DOHH2 (cell line): ENCODE measurements at regions not wholly inside any gene's neighbourhood (a gene's known extent, or its start where the extent isn't known, plus 50 kb on each side); places are given as distances from the start of the nearest gene placed in this dataset.

Experiments used
- H3F3A ChIP-seq: fragments of 200-600 bp; sonication (generic), shearing (Covaris generic); 2 replicates; pipeline ENCODE4 v1.6.0; 2016; ENCODE audit warnings: antibody characterized with exemption, mild to moderate bottlenecking; ENCODE audit not compliant: control insufficient read depth, insufficient read depth
- H3K27ac ChIP-seq: fragments of 200-600 bp; sonication (generic); 2 replicates; pipeline ENCODE4 v1.5.1; 2014; ENCODE audit warnings: low read depth, mild to moderate bottlenecking, low read length, moderate library complexity
- H3K27me3 ChIP-seq: fragments of 200-600 bp; sonication (generic); 2 replicates; pipeline ENCODE4 v1.6.1; 2014; ENCODE audit warnings: mild to moderate bottlenecking, low read length, mixed read lengths; ENCODE audit not compliant: control insufficient read depth
- H3K36me3 ChIP-seq: fragments of 200-600 bp; sonication (generic); 2 replicates; pipeline ENCODE4 v1.6.1; 2014; ENCODE audit warnings: mild to moderate bottlenecking, low read length, moderate library complexity, mixed read lengths; ENCODE audit not compliant: control insufficient read depth
- H3K4me1 ChIP-seq: fragments of 200-600 bp; sonication (generic); 2 replicates; pipeline ENCODE4 v1.6.1; 2014; ENCODE audit warnings: mild to moderate bottlenecking, low read length, mixed read lengths; ENCODE audit not compliant: control insufficient read depth
- H3K4me2 ChIP-seq: fragments of 200-600 bp; sonication (generic); 2 replicates; pipeline ENCODE4 v1.6.0; 2014; ENCODE audit warnings: mild to moderate bottlenecking, low read length, moderate library complexity
- H3K4me3 ChIP-seq: fragments of 200-600 bp; sonication (generic); 2 replicates; pipeline ENCODE4 v1.5.1; 2014; ENCODE audit warnings: mild to moderate bottlenecking, low read length, mixed read lengths
- H3K79me2 ChIP-seq: fragments of 200-600 bp; sonication (generic); 2 replicates; pipeline ENCODE4 v1.6.1; 2014; ENCODE audit warnings: mild to moderate bottlenecking, low read length, mixed read lengths; ENCODE audit not compliant: control insufficient read depth
- H3K9me2 ChIP-seq: fragments of 200-600 bp; sonication (generic); replicated peaks from 2 replicates; pipeline ENCODE4 v1.6.1; 2014; ENCODE audit warnings: mild to moderate bottlenecking, low read length, mixed read lengths; ENCODE audit not compliant: control insufficient read depth
- H3K9me3 ChIP-seq: fragments of 200-600 bp; sonication (generic); 2 replicates; pipeline ENCODE4 v1.6.1; 2014; ENCODE audit warnings: antibody characterized with exemption, low read length, mixed read lengths; ENCODE audit not compliant: control insufficient read depth, insufficient read depth
- H4K20me1 ChIP-seq: fragments of 200-600 bp; sonication (generic); 2 replicates; pipeline ENCODE4 v1.6.0; 2014; ENCODE audit warnings: low read depth, mild to moderate bottlenecking, antibody characterized with exemption, low read length, moderate library complexity; ENCODE audit not compliant: control insufficient read depth, insufficient read depth
- EZH2phosphoT487 ChIP-seq: fragments of 200-600 bp; sonication (generic); IDR thresholded peaks from 2 replicates; pipeline ENCODE4 v1.6.1; 2017; ENCODE audit warnings: borderline replicate concordance, mild to moderate bottlenecking, antibody characterized with exemption, low read length, moderate library complexity, mixed read lengths
- TF ChIP-seq, protein P1 (sequence below): fragments of 200-600 bp; sonication (generic); IDR thresholded peaks from one replicate; pipeline ENCODE4 v1.5.1; 2014; ENCODE audit warnings: antibody characterized with exemption, mild to moderate bottlenecking, low read depth, low read length; ENCODE audit not compliant: poor library complexity, severe bottlenecking

DNA sequence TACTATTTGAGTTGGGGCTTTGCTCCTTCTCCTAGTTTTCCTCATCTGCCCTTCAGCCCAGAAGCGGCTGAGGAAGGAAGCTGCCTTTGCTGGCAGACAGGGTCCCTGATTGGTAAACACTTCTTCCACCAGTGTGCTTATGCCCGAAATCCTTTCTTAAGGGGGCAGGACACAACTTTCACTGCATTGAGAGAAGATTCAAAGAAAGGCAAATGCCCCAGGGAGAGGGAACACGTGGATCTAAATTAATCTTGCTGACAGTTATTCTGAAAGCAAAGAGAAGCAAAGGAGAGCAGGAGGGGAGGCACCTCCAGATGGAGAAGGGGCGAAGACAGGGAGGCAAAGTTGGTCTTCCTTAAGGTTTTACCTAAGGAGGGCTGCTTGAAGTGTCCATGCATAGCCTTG lies 92.1 kb upstream of the EFEMP1 start:
- Histone ChIP-seq H3K27ac (no peak overlapping the region), H3K79me2 (no peaks in the 10 kb centered on the region), H3K4me2 (no peak overlapping the region), H3K9me2 (no peaks in the 10 kb centered on the region), H4K20me1 (no peaks in the 10 kb centered on the region), H3K4me3 (no peak overlapping the region), H3K9me3 (no peaks in the 10 kb centered on the region), H3F3A (no peaks in the 10 kb centered on the region), H3K27me3 (peaks cover 14% of the 10 kb centered on the region; the same call in 1 of the 2 replicates), H3K4me1 (no peaks in the 10 kb centered on the region), H3K36me3 (no peaks in the 10 kb centered on the region)
- TF ChIP-seq, protein P1, sequence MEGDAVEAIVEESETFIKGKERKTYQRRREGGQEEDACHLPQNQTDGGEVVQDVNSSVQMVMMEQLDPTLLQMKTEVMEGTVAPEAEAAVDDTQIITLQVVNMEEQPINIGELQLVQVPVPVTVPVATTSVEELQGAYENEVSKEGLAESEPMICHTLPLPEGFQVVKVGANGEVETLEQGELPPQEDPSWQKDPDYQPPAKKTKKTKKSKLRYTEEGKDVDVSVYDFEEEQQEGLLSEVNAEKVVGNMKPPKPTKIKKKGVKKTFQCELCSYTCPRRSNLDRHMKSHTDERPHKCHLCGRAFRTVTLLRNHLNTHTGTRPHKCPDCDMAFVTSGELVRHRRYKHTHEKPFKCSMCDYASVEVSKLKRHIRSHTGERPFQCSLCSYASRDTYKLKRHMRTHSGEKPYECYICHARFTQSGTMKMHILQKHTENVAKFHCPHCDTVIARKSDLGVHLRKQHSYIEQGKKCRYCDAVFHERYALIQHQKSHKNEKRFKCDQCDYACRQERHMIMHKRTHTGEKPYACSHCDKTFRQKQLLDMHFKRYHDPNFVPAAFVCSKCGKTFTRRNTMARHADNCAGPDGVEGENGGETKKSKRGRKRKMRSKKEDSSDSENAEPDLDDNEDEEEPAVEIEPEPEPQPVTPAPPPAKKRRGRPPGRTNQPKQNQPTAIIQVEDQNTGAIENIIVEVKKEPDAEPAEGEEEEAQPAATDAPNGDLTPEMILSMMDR: no peak
- TF ChIP-seq EZH2phosphoT487: no peak

DNA sequence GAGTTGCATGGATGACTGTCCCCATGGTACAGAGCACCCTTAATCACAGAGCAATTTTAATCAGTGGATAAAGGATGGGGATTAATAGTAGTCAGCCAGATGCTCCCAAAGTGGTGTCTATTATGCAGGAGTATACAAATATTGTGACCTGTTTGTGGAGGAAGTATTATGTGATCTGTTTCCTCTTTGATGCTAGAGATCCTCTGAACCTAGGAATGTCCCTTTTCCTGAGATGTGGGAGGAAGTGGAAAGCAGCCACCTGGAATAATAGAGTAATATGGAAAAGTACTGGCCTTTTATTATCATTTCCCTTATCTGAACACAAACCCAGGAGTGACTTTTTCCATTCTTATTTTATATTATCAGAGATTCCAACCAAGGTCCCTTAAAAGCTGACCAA lies 94.2 kb upstream of the EFEMP1 start:
- no peaks in the 10 kb centered on the region for H4K20me1 ChIP-seq
- no peaks in the 10 kb centered on the region for H3F3A ChIP-seq
- no peak overlapping the region for H3K4me2 ChIP-seq
- H3K9me3 ChIP-seq: no peaks in the 10 kb centered on the region
- H3K27me3 ChIP-seq: peaks cover 14% of the 10 kb centered on the region; the same call in 1 of the 2 replicates
- TF ChIP-seq EZH2phosphoT487: no peak
- TF ChIP-seq, protein P1: no peak
- no peaks in the 10 kb centered on the region for H3K9me2 ChIP-seq
- H3K36me3 ChIP-seq: no peaks in the 10 kb centered on the region
- H3K79me2 ChIP-seq: no peaks in the 10 kb centered on the region
- H3K4me1 ChIP-seq: no peaks in the 10 kb centered on the region
- no peak overlapping the region for H3K27ac ChIP-seq
- no peak overlapping the region for H3K4me3 ChIP-seq

DNA sequence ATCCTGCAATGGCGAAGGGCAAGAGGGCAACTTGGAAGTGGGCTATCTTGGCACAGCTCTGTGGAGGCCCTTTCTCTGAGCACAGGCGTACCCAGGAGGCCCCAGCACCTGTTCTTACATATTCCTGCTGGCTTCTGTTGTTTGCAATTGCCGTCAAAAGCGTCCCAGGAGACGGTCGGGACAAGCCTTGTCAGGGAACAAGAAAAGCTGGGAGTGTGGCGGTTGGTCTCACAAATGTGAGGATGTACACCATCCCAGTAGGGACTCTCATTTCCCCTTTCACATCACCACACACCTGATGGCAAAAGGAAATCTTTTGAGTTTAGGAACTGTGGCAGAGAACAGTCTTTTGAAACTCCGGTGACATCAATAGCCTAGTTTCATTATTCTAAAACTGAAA lies 94.7 kb upstream of the EFEMP1 start:
- Histone ChIP-seq H3K4me1 (no peaks in the 10 kb centered on the region), H3K36me3 (no peaks in the 10 kb centered on the region), H3K27ac (no peak overlapping the region), H3K9me2 (no peaks in the 10 kb centered on the region), H4K20me1 (no peaks in the 10 kb centered on the region), H3K4me3 (no peak overlapping the region), H3K27me3 (peaks cover 16% of the 10 kb centered on the region), H3K79me2 (no peaks in the 10 kb centered on the region), H3K4me2 (no peak overlapping the region), H3K9me3 (no peaks in the 10 kb centered on the region), H3F3A (no peaks in the 10 kb centered on the region)
- TF ChIP-seq, protein P1: no peak

DNA sequence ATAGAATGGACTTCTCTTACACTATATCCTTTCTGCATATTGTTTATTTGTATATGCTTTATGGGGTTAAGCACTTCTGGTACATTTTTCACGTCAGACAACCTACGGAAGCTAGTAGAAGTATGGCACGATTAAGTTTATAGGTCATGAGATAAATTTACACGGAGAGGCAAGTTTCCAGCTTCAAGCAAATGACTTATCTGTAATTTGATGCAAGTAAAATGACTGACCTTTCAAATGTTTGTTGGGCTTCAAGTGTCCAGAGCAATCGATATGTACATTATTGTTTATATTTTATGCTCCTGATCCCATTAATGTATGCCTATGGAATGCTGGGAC lies 97.5 kb upstream of the EFEMP1 start:
- no peaks in the 10 kb centered on the region for H3K4me1 ChIP-seq
- no peak overlapping the region for H3K4me2 ChIP-seq
- H3K36me3 ChIP-seq: no peaks in the 10 kb centered on the region
- no peaks in the 10 kb centered on the region for H3K79me2 ChIP-seq
- H3K9me2 ChIP-seq: no peaks in the 10 kb centered on the region
- no peaks in the 10 kb centered on the region for H3F3A ChIP-seq
- H3K27me3 ChIP-seq: peaks cover 8% of the 10 kb centered on the region
- TF ChIP-seq, protein P1: no peak
- TF ChIP-seq EZH2phosphoT487: no peak
- no peaks in the 10 kb centered on the region for H4K20me1 ChIP-seq
- no peak overlapping the region for H3K27ac ChIP-seq
- no peaks in the 10 kb centered on the region for H3K9me3 ChIP-seq
- H3K4me3 ChIP-seq: no peak overlapping the region
